GM13977 (cell line): ENCODE measurements at regions not wholly inside any gene's neighbourhood (a gene's known extent, or its start where the extent isn't known, plus 50 kb on each side); places are given as distances from the start of the nearest gene placed in this dataset.

Source experiments
- DNase-seq: peaks from one replicate; pipeline ENCODE4 v3.0.0; 2012; ENCODE audit warnings: low spot score
- in situ Hi-C: fragments of 300-500 bp; cut with MboI; formaldehyde crosslinking; loops from one replicate; pipeline ENCODE4 v1.12.0; 2022; ENCODE audit warnings: low sequenced_read_pairs, low pct_unique_long_range_greater_than_20kb, mixed read lengths, inconsistent platforms; ENCODE audit not compliant: unreplicated experiment
- TF ChIP-seq, protein P1 (sequence below): IDR thresholded peaks from 2 replicates; pipeline ENCODE4 v1.5.1; 2012; ENCODE audit warnings: mild to moderate bottlenecking, control low read depth; ENCODE audit not compliant: insufficient read depth; ENCODE audit errors: extremely low read depth, missing control alignments

DNA sequence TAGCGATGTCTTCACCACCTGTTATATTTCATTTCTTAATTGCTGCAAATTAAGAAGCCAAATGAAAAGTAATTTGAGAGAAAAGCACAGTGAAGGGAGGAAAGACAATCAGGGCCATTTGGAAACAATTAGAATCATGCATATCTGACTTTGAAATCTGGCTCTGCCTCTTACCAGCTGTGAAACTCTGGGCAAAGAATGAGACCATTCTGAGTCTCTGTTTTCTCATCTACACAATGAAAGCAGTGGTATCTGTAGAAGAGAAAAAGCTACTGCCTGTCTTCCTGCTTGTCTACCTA is 334.5 kb upstream of the CYRIA start:
- in situ Hi-C loops = no loop called here
- DNase-seq = no peak
- TF ChIP-seq, protein P1, sequence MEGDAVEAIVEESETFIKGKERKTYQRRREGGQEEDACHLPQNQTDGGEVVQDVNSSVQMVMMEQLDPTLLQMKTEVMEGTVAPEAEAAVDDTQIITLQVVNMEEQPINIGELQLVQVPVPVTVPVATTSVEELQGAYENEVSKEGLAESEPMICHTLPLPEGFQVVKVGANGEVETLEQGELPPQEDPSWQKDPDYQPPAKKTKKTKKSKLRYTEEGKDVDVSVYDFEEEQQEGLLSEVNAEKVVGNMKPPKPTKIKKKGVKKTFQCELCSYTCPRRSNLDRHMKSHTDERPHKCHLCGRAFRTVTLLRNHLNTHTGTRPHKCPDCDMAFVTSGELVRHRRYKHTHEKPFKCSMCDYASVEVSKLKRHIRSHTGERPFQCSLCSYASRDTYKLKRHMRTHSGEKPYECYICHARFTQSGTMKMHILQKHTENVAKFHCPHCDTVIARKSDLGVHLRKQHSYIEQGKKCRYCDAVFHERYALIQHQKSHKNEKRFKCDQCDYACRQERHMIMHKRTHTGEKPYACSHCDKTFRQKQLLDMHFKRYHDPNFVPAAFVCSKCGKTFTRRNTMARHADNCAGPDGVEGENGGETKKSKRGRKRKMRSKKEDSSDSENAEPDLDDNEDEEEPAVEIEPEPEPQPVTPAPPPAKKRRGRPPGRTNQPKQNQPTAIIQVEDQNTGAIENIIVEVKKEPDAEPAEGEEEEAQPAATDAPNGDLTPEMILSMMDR = no peak

DNA sequence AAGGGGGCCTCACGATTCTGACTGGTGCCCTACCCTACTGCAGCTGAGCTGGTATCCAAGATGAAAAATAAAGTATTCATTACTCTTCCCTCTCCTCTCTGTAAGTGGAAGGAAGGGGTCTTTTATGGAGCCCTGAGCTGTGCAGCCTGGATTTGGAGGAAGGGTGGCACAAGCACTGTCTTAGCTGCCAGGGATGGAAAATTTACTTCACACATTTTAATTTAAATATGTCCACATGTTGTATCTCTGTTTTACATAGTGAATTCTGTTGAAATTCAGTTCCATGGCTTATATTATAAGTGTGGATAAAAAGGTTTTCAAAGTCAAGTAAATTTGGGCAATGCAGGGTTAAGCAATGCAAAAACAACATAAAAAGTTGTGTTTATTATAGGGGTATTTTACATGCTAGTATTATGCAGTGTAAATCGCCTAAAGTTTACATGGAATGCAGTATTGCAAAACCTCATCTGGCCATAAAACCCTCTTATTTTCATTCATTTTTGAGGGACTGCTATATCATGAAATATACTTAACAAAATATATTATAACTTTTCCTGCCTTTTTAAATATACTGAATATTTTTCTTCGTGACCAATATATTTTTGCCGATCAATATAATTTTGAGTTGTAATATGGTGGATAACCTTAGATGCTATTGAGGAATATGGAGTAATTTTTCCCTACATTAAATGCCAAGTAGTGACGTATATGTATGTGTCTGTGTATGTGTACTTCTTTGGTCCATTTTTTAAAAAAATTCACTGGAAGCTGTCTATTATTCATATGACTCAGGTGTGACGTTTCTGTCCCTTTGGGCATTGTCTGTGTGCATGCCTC is 333.9 kb upstream of the CYRIA start:
- TF ChIP-seq, protein P1 = no peak
- in situ Hi-C loops = no loop called here
- DNase-seq = no peak

DNA sequence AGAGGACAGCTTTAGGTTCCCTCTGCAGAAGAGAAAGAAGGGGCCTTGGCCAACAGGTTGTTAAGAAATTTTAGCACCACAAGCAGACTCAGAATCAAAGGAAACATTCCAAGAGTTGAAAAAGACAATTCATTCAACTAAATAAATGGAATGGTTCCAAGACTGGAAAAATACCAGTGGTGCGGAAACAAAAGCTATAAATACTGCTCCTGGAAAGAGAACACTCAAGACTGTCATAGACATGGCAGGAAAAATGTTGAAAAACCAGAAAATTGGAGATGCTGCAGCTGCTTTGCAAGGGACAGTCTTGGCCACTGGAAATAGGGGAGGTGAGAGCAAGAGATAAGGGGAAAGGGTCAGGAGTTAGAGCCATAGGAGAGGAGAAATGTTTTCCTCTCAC is 312.7 kb upstream of the CYRIA start:
- no peak for DNase-seq
- TF ChIP-seq, protein P1 = no peak
- in situ Hi-C loops = no loop called here

DNA sequence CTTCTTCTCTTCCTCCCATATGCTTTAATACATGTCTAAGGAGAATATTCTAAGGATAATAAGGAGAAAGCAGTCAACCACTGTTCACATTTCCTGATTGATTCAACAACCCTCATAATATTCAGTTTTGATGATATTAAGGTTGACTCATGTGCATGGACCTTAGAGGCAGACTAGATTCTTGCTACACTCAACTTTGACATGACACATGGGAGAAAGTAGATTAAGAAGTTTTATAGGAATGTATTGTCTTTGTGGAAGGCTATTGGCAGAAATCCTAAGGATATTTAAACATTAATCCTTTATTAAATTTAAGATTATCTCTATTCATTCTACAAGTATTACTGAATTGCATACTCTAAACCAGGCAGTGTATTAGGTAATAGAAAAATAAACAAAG is 309.1 kb upstream of the CYRIA start:
- DNase-seq = no peak
- TF ChIP-seq, protein P1 = no peak
- in situ Hi-C loops = no loop called here

DNA sequence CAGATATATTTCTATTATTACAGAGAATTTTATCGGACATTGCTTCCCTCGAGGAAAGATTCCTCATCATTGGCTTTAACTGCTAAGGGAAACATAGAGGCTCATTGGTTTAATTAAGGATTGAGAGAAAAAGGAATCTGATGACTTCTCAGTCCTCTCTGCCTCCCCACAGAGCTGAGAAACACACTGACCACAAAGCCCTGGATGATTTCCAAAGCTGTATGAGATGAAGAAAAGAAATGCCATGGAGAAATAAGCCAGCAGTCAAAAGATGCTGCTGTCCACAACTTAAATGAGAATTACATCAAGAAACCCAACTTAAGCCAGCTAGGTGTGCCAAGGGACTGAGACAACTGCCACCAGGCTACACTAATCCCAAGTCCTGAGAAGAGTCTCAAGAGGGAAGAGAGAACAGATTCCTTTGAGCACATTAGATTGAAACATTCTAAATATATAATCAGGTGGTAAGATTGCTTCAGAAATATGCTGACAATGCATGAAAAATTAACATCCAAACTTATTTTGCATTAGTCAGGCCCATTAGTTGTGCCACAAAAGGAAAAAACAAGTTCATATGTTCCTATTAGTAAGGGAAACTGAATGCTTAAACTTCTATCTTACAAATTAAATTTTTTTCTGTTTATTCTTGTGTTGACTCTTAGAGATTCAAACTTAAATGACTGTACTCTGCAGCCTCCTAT is 308.1 kb upstream of the CYRIA start:
- in situ Hi-C loops = no loop called here
- TF ChIP-seq, protein P1 = no peak
- DNase-seq = no peak

DNA sequence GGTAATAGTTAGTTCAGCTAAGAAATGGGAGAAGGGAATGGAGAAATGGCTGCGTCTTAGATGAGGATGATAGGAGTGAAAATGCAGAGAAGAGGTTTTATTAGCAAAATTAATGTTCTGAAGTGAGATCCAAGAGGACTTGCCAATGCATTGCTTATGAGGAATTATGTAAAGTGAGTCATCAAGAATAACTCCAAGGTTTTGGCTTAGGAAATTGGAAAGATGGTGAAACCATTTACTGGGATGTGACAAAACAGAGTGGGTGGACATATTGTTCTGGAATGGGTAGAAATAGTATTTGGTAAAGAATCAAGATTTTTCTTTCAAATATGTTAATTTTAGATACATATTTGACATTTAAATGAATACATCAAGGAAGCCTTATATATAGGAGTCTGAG is 306.6 kb upstream of the CYRIA start:
- TF ChIP-seq, protein P1 = no peak
- in situ Hi-C loops = no loop called here
- DNase-seq = no peak
